B cell (primary cell): ENCODE measurements at regions not wholly inside any gene's neighbourhood (a gene's known extent, or its start where the extent isn't known, plus 50 kb on each side); places are given as distances from the start of the nearest gene placed in this dataset.

Source experiments
- ATAC-seq: fragments of 200-7000 bp; cut with Tn5 transposase; one replicate; pipeline ENCODE4 v1.10.0; 2021; ENCODE audit warnings: low read depth, mild to moderate bottlenecking, moderate number of reproducible peaks, moderate library complexity
- CTCF ChIA-PET: fragments of 350-600 bp; sonication (Branson Sonifier 250); formaldehyde crosslinking; loops from one replicate; lab custom pipeline; 2021; ENCODE audit warnings: antibody characterized with exemption, inconsistent platforms; lab: Charles Lee
- POLR2A ChIA-PET: fragments of 350-600 bp; sonication (Branson Sonifier 250); formaldehyde crosslinking; loops from one replicate; lab custom pipeline; 2021; ENCODE audit warnings: antibody characterized with exemption; lab: Charles Lee
- DNase-seq: peaks from one replicate; pipeline ENCODE4 v3.0.0; 2013
- H2AFZ ChIP-seq: 2 replicates; pipeline ENCODE4 v1.6.1; 2012; ENCODE audit warnings: mild to moderate bottlenecking, low read depth, low read length; ENCODE audit not compliant: insufficient read depth, poor library complexity, severe bottlenecking
- H3K27ac ChIP-seq, 2 donors: 1 replicate in 1 of 2; 2 replicates in 1 of 2; pipeline ENCODE4 v1.5.1; 2012 to 2013; ENCODE audit warnings: low read length in 2 of 2, mild to moderate bottlenecking in 2 of 2, moderate library complexity in 1 of 2
- H3K27me3 ChIP-seq, 4 experiments: fragments of 200-600 bp in 1 of 4; sonication (generic) in 1 of 4; replicated peaks in 1 of 4; 1 replicate in 2 of 4; 2 replicates in 2 of 4; pipeline versions ENCODE4 v1.6.1 to v1.7.0; 2013 to 2016; ENCODE audit warnings: low read length in 3 of 4, mild to moderate bottlenecking in 2 of 4, mixed read lengths in 1 of 4, moderate library complexity in 1 of 4; ENCODE audit not compliant: insufficient read depth in 4 of 4, control insufficient read depth in 3 of 4; ENCODE audit errors: control extremely low read depth in 1 of 4
- H3K36me3 ChIP-seq, 2 experiments: replicated peaks in 1 of 2; 1 replicate in 1 of 2; 2 replicates in 1 of 2; pipeline versions ENCODE4 v1.6.1 to v1.7.1; 2013; ENCODE audit warnings: low read length in 1 of 2; ENCODE audit not compliant: insufficient read depth in 2 of 2, control insufficient read depth in 1 of 2; ENCODE audit errors: control extremely low read depth in 1 of 2, extremely low read depth in 1 of 2
- H3K4me1 ChIP-seq, 2 donors: fragments of 200-600 bp in 1 of 2; sonication (generic) in 1 of 2; 1 replicate in 1 of 2; 2 replicates in 1 of 2; pipeline versions ENCODE4 v1.5.1 to v1.6.1; 2013 to 2017; ENCODE audit warnings: low read length in 2 of 2; ENCODE audit not compliant: control insufficient read depth in 2 of 2, insufficient read depth in 2 of 2
- H3K4me2 ChIP-seq: replicated peaks from 2 replicates; pipeline ENCODE3; 2012; ENCODE audit warnings: mild to moderate bottlenecking, low read depth, low read length; ENCODE audit not compliant: poor library complexity, severe bottlenecking
- H3K4me3 ChIP-seq, 5 experiments: fragments of 200-600 bp in 1 of 5; sonication (generic) in 1 of 5; 1 replicate in 3 of 5; 2 replicates in 2 of 5; pipeline versions ENCODE4 v1.5.1 to v1.7.0; 2011 to 2016; ENCODE audit warnings: low read length in 4 of 5, mild to moderate bottlenecking in 4 of 5, low read depth in 2 of 5, control low read depth in 1 of 5, moderate library complexity in 1 of 5; ENCODE audit not compliant: insufficient read depth in 1 of 5; ENCODE audit errors: control extremely low read depth in 1 of 5, extremely low read depth in 1 of 5
- H3K79me2 ChIP-seq: fragments of 200-600 bp; sonication (generic); one replicate; pipeline ENCODE4 v1.6.0; 2016; ENCODE audit warnings: low read length; ENCODE audit not compliant: control insufficient read depth, insufficient read depth
- H3K9ac ChIP-seq: fragments of 200-600 bp; sonication (generic); 2 replicates; pipeline ENCODE4 v1.6.1; 2017; ENCODE audit warnings: mild to moderate bottlenecking, low read length, moderate library complexity
- H3K9me3 ChIP-seq, 3 donors: one replicate each; pipeline versions ENCODE4 v1.6.1 to v1.7.1; 2013; ENCODE audit warnings: low read length in 2 of 3; ENCODE audit not compliant: control insufficient read depth in 2 of 3, insufficient read depth in 1 of 3; ENCODE audit errors: control extremely low read depth in 1 of 3
- H4K20me1 ChIP-seq: 2 replicates; pipeline ENCODE4 v1.6.0; 2012; ENCODE audit warnings: mild to moderate bottlenecking, low read length; ENCODE audit not compliant: insufficient read depth, control insufficient read depth, poor library complexity, severe bottlenecking
- H3K27ac Mint-ChIP-seq: one replicate; pipeline ENCODE4 v1.8.0; 2021; ENCODE audit warnings: mixed read lengths
- H3K27me3 Mint-ChIP-seq: one replicate; pipeline ENCODE4 v1.8.0; 2021; ENCODE audit warnings: mixed read lengths
- H3K4me1 Mint-ChIP-seq: one replicate; pipeline ENCODE4 v1.8.0; 2021; ENCODE audit warnings: mixed read lengths
- H3K4me3 Mint-ChIP-seq: one replicate; pipeline ENCODE4 v1.8.0; 2021; ENCODE audit warnings: mixed read lengths
- H3K9me3 Mint-ChIP-seq: one replicate; pipeline ENCODE4 v1.8.0; 2022; ENCODE audit warnings: mixed read lengths; ENCODE audit not compliant: insufficient read depth
- EZH2 ChIP-seq: IDR thresholded peaks from 2 replicates; pipeline ENCODE4 v1.6.1; 2012; ENCODE audit warnings: borderline replicate concordance, low read depth, mild to moderate bottlenecking, moderate library complexity, low read length; ENCODE audit not compliant: insufficient read depth, poor library complexity, severe bottlenecking
- WGBS: methylation state at CpG from one replicate; pipeline ENCODE4 v1.1.5; 2013; ENCODE audit warnings: missing lambda C conversion rate; ENCODE audit not compliant: insufficient coverage; 5-methylcytosine and 5-hydroxymethylcytosine counted together
- intact Hi-C: fragments of 100-400 bp; cut with micrococcal nuclease; formaldehyde crosslinking; loops from one replicate; pipeline ENCODE4 v1.10.0; 2022
- TF ChIP-seq, protein P1 (sequence below): fragments of 200-600 bp; IDR thresholded peaks from one replicate; pipeline ENCODE4 v1.8.0; 2022; ENCODE audit warnings: antibody characterized with exemption, mild to moderate bottlenecking

DNA sequence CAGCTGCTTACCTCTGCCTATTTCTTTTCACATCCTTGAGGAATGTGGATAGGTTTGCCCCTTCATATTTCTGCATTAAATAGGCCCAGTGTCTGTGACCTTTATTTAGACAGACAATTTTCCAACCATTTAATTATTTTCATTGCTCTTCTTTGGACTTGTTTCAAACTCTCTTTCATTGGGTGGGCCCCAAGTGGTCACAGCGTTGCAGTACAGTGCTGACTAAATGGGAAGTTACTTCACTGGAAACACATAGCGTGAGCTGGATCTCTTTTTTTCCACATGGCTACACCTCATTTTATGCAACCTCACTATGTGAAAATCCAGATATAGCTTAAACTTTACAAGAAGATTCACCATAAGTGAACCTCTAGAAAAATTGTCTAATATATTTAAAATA, 438.9 kb downstream of the ADAMTS20 start:
- Histone ChIP-seq H2AFZ (no peak overlapping the region), H4K20me1 (no peaks in the 10 kb centered on the region), H3K27me3 (no peaks in the 10 kb centered on the region), H3K9me3 (no peaks in the 10 kb centered on the region), H3K4me3 (no peak overlapping the region), H3K36me3 (no peaks in the 10 kb centered on the region), H3K79me2 (no peaks in the 10 kb centered on the region), H3K9ac (no peak overlapping the region), H3K4me2 (no peak overlapping the region), H3K27ac (no peak overlapping the region), H3K4me1 (peaks cover 0 to 2% of the 10 kb centered on the region in 2 donors)
- H3K4me1 Mint-ChIP-seq: peaks cover 3% of the 10 kb centered on the region
- ATAC-seq (no peak), DNase-seq (no peak)
- H3K27ac Mint-ChIP-seq: no peak overlapping the region
- WGBS: 71% methylated on average over 1 of the region's 2 CpGs
- H3K9me3 Mint-ChIP-seq: no peaks in the 10 kb centered on the region
- ChIA-PET CTCF (no interaction called here), POLR2A (no interaction called here)
- no peaks in the 10 kb centered on the region for H3K27me3 Mint-ChIP-seq
- intact Hi-C loops: no loop called here
- TF ChIP-seq EZH2: no peak
- TF ChIP-seq, protein P1, sequence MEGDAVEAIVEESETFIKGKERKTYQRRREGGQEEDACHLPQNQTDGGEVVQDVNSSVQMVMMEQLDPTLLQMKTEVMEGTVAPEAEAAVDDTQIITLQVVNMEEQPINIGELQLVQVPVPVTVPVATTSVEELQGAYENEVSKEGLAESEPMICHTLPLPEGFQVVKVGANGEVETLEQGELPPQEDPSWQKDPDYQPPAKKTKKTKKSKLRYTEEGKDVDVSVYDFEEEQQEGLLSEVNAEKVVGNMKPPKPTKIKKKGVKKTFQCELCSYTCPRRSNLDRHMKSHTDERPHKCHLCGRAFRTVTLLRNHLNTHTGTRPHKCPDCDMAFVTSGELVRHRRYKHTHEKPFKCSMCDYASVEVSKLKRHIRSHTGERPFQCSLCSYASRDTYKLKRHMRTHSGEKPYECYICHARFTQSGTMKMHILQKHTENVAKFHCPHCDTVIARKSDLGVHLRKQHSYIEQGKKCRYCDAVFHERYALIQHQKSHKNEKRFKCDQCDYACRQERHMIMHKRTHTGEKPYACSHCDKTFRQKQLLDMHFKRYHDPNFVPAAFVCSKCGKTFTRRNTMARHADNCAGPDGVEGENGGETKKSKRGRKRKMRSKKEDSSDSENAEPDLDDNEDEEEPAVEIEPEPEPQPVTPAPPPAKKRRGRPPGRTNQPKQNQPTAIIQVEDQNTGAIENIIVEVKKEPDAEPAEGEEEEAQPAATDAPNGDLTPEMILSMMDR: no peak
- no peak overlapping the region for H3K4me3 Mint-ChIP-seq

DNA sequence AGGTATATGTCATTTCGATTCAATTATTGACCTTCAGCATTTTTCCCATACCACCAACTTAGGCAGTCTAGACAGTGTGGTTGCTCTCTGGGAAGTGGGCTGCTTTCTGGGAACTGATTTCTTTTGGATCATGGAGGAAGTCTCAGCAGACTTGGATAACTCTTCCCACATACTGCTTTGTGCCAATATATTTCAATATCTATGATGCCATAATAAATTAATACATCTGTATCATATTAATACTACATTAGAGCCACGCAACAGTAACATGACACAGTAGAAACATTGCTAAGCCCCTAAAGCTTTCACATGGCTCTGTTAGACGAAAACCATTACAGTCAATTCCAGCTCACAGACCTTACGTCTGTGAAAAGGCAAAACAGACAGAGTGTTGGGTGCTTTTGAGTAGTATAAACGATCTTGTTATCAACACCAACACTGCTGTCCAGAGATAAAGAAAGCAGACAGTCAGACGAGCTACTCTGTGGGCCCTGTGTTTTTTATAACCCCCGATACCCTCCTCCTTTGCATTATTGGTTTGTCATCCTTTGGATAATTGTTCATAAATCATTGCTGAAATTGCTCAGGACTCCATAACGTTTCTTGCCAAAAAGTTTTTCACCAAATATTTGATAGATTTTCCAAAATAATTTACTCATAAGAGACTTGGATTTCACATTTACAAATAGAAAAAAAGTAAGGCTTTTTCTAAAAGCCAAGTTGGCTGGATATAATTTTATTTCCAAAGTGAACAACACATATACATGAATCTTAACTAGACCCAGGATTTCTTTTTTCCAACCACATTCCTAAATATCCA, 439.7 kb downstream of the ADAMTS20 start:
- CTCF ChIA-PET: no interaction called here
- intact Hi-C loops: no loop called here
- POLR2A ChIA-PET: no interaction called here
- no peaks in the 10 kb centered on the region for H3K79me2 ChIP-seq
- H3K4me3 Mint-ChIP-seq: no peak overlapping the region
- no peak overlapping the region for H3K4me2 ChIP-seq
- no peaks in the 10 kb centered on the region for H3K27me3 ChIP-seq
- no peaks in the 10 kb centered on the region for H3K27me3 Mint-ChIP-seq
- no peaks in the 10 kb centered on the region for H3K9me3 Mint-ChIP-seq
- H3K36me3 ChIP-seq: no peaks in the 10 kb centered on the region
- no peak overlapping the region for H3K27ac Mint-ChIP-seq
- WGBS: no CpG with 5 or more reads among the region's 8 CpGs
- ATAC-seq (no peak), DNase-seq (no peak)
- no peak for TF ChIP-seq EZH2
- TF ChIP-seq, protein P1: no peak
- peaks cover 0 to 2% of the 10 kb centered on the region in 2 donors for H3K4me1 ChIP-seq
- H2AFZ ChIP-seq: no peak overlapping the region
- peaks cover 3% of the 10 kb centered on the region for H3K4me1 Mint-ChIP-seq
- no peaks in the 10 kb centered on the region for H4K20me1 ChIP-seq
- H3K4me3 ChIP-seq: no peak overlapping the region
- no peaks in the 10 kb centered on the region for H3K9me3 ChIP-seq
- no peak overlapping the region for H3K27ac ChIP-seq
- no peak overlapping the region for H3K9ac ChIP-seq
